ENCODE measurements at regions not wholly inside any gene's neighbourhood (a gene's known extent, or its start where the extent isn't known, plus 50 kb on each side); places are given as distances from the start of the nearest gene placed in this dataset.

- no peak for ATAC-seq (ENCODE audit: low read depth)
- ChIA-PET POLR2A (no interaction called here), CTCF (no interaction called here)
- no peak for DNase-seq
- intact Hi-C loops (cut with micrococcal nuclease), result no loop called here
- Mint-ChIP-seq H3K27me3 (no peaks in the 10 kb centered on the region), H3K27ac (no peak overlapping the region), H3K4me1 (no peaks in the 10 kb centered on the region), H3K36me3 (ENCODE audit: low read depth) (no peaks in the 10 kb centered on the region), H3K4me3 (no peak overlapping the region), H3K9me3 (no peaks in the 10 kb centered on the region)
- TF ChIP-seq CTCF (IDR thresholded peaks at IDR 0.05), result no peak
Measured at GRCh38 chr2:238567067-238567855, 140.5 kb downstream of the ASB1 start.

GRCh38 chr2:238567996-238568395 is 141.3 kb downstream of the ASB1 start:
- intact Hi-C loops (cut with micrococcal nuclease), result no loop called here
- Mint-ChIP-seq H3K9me3 (no peaks in the 10 kb centered on the region), H3K27ac (no peak overlapping the region), H3K27me3 (no peaks in the 10 kb centered on the region), H3K4me1 (no peaks in the 10 kb centered on the region), H3K36me3 (ENCODE audit: low read depth) (no peaks in the 10 kb centered on the region), H3K4me3 (no peak overlapping the region)
- TF ChIP-seq CTCF (IDR thresholded peaks at IDR 0.05), result no peak
- ChIA-PET POLR2A (no interaction called here), CTCF (no interaction called here)
- DNase-seq (no peak), ATAC-seq (ENCODE audit: low read depth) (no peak)

DNA sequence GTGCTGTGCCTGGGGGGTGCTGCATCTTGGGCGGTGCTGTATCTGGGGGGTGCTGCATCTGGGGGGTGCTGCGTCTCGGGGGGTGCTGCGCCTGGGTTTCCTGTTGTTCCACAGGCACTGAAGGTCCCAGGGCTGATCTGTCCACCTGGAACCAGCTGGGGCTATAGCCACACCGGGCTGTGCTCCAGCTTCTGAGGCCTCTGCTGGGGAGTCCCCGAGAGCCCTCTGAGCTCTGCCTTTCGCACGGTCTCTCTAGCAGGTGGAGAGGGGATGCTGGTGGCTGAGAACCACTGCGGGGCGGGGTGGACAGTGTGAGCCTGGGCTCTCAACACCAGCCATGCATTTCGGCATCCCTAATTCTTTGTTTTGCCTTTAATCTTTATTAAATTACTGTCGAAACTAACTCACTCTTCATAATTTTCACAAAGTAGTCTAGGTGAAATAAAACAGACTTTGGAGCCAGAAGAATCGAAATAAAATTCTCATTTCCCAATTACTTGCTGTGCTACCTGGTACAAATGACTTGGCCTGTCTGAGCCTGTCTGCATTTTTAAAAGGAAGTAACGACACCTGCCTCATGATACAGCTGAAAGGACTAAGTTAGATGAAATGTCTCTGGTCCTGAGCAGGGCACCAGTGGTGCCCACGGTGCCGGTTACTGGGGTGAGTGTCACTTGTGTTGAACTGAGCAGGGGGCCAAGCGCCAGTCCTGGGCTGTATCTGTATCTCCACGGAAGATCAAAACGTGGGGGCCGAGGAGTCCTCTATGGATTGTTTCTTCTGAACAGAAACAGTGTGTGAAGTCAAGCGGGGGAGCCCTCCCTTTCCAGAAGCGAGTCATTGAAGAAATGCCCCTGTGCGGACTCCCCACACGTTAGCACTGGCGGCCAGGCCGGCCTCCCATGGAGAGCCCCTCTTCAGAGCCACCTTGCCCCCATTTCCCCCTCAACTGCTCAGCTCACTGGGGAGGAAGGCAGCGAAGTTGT is 142.0 kb downstream of the ASB1 start:
- Mint-ChIP-seq H3K4me1 (no peaks in the 10 kb centered on the region), H3K9me3 (no peaks in the 10 kb centered on the region), H3K27me3 (no peaks in the 10 kb centered on the region), H3K36me3 (ENCODE audit: low read depth) (no peaks in the 10 kb centered on the region), H3K4me3 (no peak overlapping the region), H3K27ac (no peak overlapping the region)
- TF ChIP-seq CTCF (IDR thresholded peaks at IDR 0.05), result no peak
- DNase-seq (no peak), ATAC-seq (ENCODE audit: low read depth) (no peak)
- ChIA-PET CTCF (no interaction called here), POLR2A (no interaction called here)
- intact Hi-C loops (cut with micrococcal nuclease), result no loop called here

DNA sequence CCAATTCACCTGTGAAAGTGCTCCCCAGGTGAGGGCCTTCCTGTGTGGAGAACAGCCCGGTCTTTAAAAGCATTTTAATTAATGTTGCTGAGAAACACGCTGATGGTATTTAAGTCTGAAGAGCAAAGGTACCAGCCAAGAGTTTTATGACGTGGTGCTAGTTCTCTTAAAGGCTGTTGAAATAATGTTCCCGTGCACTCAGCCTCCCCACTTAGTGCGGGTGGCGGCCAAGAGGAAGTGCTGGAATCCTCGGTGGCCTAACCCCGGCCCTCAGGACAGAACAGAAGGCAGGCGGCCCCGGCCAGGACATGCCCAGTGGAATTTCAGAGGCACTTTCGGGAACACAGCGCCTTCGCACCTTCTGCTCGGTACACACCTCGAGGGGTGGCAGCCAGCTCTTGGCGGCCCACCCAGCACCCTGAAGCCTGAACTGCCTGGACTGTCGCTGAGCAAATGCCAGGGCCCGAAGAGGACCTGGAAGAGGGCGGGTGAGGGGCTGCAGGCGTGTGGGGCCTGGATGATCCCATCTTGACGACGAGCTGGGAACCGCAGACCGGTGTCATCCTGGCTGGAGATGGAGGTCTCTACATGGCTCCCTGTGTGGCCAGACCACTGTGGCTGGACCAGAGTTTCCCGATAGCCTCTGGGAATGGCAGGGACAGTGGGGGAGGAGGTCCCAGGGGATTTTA is 142.9 kb downstream of the ASB1 start:
- Mint-ChIP-seq H3K36me3 (ENCODE audit: low read depth) (no peaks in the 10 kb centered on the region), H3K9me3 (no peaks in the 10 kb centered on the region), H3K27me3 (no peaks in the 10 kb centered on the region), H3K27ac (no peak overlapping the region), H3K4me1 (no peaks in the 10 kb centered on the region), H3K4me3 (no peak overlapping the region)
- CTCF ChIA-PET, result no interaction called here
- DNase-seq, result no peak
- intact Hi-C loops (cut with micrococcal nuclease), result no loop called here
- POLR2A ChIA-PET, result no interaction called here
- no peak for TF ChIP-seq CTCF (IDR thresholded peaks at IDR 0.05)
- ATAC-seq (ENCODE audit: low read depth), result no peak

GRCh38 chr2:238570391-238570790 is 143.7 kb downstream of the ASB1 start:
- Mint-ChIP-seq H3K27me3 (no peaks in the 10 kb centered on the region), H3K9me3 (no peaks in the 10 kb centered on the region), H3K27ac (no peak overlapping the region), H3K4me1 (no peaks in the 10 kb centered on the region), H3K36me3 (ENCODE audit: low read depth) (no peaks in the 10 kb centered on the region), H3K4me3 (no peak overlapping the region)
- CTCF ChIA-PET, result no interaction called here
- DNase-seq (no peak), ATAC-seq (ENCODE audit: low read depth) (no peak)
- intact Hi-C loops (cut with micrococcal nuclease), result no loop called here
- POLR2A ChIA-PET, result no interaction called here
- no peak for TF ChIP-seq CTCF (IDR thresholded peaks at IDR 0.05)
